Activated T-cell treated with anti-CD3 and anti-CD28 coated beads for 4 hours (primary cell): ENCODE measurements at regions not wholly inside any gene's neighbourhood (a gene's known extent, or its start where the extent isn't known, plus 50 kb on each side); places are given as distances from the start of the nearest gene placed in this dataset.

ENCODE experiments used
- DNase-seq: peaks from one replicate; pipeline ENCODE4 v3.0.0-alpha.2; 2020

- peak; percentile 24 for DNase-seq
Measured at GRCh38 chr21:34022627-34023335, 50.6 kb upstream of the MRPS6 start.

- DNase-seq, result no peak
Measured at GRCh38 chr21:34021726-34022125, 51.7 kb upstream of the MRPS6 start.

GRCh38 chr21:34020983-34021553, 52.3 kb upstream of the MRPS6 start:
- no peak for DNase-seq

- no peak for DNase-seq
Measured at GRCh38 chr21:34020005-34020847, 53.2 kb upstream of the MRPS6 start.

- no peak for DNase-seq
Measured at GRCh38 chr21:34019402-34019801, 54.0 kb upstream of the MRPS6 start.

- no peak for DNase-seq
Measured at GRCh38 chr21:34018910-34019309, 54.5 kb upstream of the MRPS6 start.

- no peak for DNase-seq
Measured at GRCh38 chr21:34018185-34018584, 55.2 kb upstream of the MRPS6 start.

GRCh38 chr21:34017039-34017961, 56.1 kb upstream of the MRPS6 start:
- no peak for DNase-seq

- no peak for DNase-seq
Measured at GRCh38 chr21:34012640-34013039, 60.7 kb upstream of the MRPS6 start.

GRCh38 chr21:34011660-34012059, 61.7 kb upstream of the MRPS6 start:
- DNase-seq, result no peak

- DNase-seq, result no peak
Measured at GRCh38 chr21:34009193-34009592, 64.2 kb upstream of the MRPS6 start.

GRCh38 chr21:34008618-34009017, 64.8 kb upstream of the MRPS6 start:
- DNase-seq, result no peak

GRCh38 chr21:34006611-34007168, 66.7 kb upstream of the MRPS6 start:
- no peak for DNase-seq

- no peak for DNase-seq
Measured at GRCh38 chr21:34004974-34005373, 68.4 kb upstream of the MRPS6 start.

GRCh38 chr21:34004013-34004938, 69.1 kb upstream of the MRPS6 start:
- no peak for DNase-seq

GRCh38 chr21:34003428-34003827, 70.0 kb upstream of the MRPS6 start:
- DNase-seq, result no peak

- DNase-seq, result no peak
Measured at GRCh38 chr21:34000375-34000774, 73.0 kb upstream of the MRPS6 start.

GRCh38 chr21:33998809-33999208, 74.6 kb upstream of the MRPS6 start:
- DNase-seq, result no peak

GRCh38 chr21:33998402-33998801, 75.0 kb upstream of the MRPS6 start:
- no peak for DNase-seq

- no peak for DNase-seq
Measured at GRCh38 chr21:33997436-33997835, 75.9 kb upstream of the MRPS6 start.

- no peak for DNase-seq
Measured at GRCh38 chr21:33994373-33994772, 78.8 kb upstream of the ATP5PO start.
